Tibial artery (tissue), 4 donors: ENCODE measurements at regions not wholly inside any gene's neighbourhood (a gene's known extent, or its start where the extent isn't known, plus 50 kb on each side); places are given as distances from the start of the nearest gene placed in this dataset.

Experiments
- DNase-seq, 2 donors: peaks; one replicate each; pipeline ENCODE4 v3.0.0-alpha.2; 2019
- H3K27ac ChIP-seq, 2 donors: fragments of 200-600 bp; sonication (generic) in 1 of 2; 1 replicate in 1 of 2; 2 replicates in 1 of 2; pipeline ENCODE4 v1.5.1; 2018 to 2019; ENCODE audit warnings: mild to moderate bottlenecking in 1 of 2
- H3K27me3 ChIP-seq, 2 donors: fragments of 200-600 bp; sonication (generic) in 1 of 2; one replicate each; pipeline versions ENCODE4 v1.5.1 to v1.6.0; 2016 to 2019
- H3K36me3 ChIP-seq, 3 donors: fragments of 200-600 bp; sonication (generic) in 2 of 3; one replicate each; pipeline ENCODE4 v1.5.1; 2016 to 2019; ENCODE audit warnings: mild to moderate bottlenecking in 2 of 3
- H3K4me1 ChIP-seq, 4 donors: fragments of 200-600 bp; sonication (generic) in 2 of 4; 1 replicate in 3 of 4; 2 replicates in 1 of 4; pipeline ENCODE4 v1.5.1; 2016 to 2019
- H3K4me3 ChIP-seq, 2 donors: fragments of 200-600 bp; sonication (generic) in 1 of 2; 1 replicate in 1 of 2; 2 replicates in 1 of 2; pipeline ENCODE4 v1.5.1; 2018 to 2019; ENCODE audit warnings: mild to moderate bottlenecking in 2 of 2
- H3K9me3 ChIP-seq, 3 donors: fragments of 200-600 bp; sonication (generic) in 1 of 3; one replicate each; pipeline ENCODE4 v1.5.1; 2016 to 2019
- CTCF ChIP-seq, 2 experiments: fragments of 200-600 bp in 1 of 2; fragments of 450-650 bp in 1 of 2; IDR thresholded peaks; one replicate each; pipeline ENCODE4 v1.5.1; 2017 to 2019; ENCODE audit warnings: antibody characterized with exemption in 2 of 2, mild to moderate bottlenecking in 1 of 2, moderate library complexity in 1 of 2
- intact Hi-C: fragments of 100-400 bp; cut with DNase I; formaldehyde crosslinking; loops from one replicate; pipeline ENCODE4 v1.15.0; 2023; ENCODE audit warnings: low total_unique reads

GRCh38 chrX:27404366-27404765 is 58.8 kb downstream of the PPP4R3C start:
- DNase-seq, result no peak
- no peaks in the 10 kb centered on the region for H3K36me3 ChIP-seq
- no peak overlapping the region for H3K27ac ChIP-seq
- H3K27me3 ChIP-seq, result no peaks in the 10 kb centered on the region
- no peaks in the 10 kb centered on the region for H3K9me3 ChIP-seq
- TF ChIP-seq CTCF (IDR thresholded peaks at IDR 0.05), result no peak
- intact Hi-C loops, result no loop called here
- no peaks in the 10 kb centered on the region for H3K4me1 ChIP-seq
- H3K4me3 ChIP-seq, result no peak overlapping the region

- Histone ChIP-seq H3K27ac (no peak overlapping the region), H3K4me1 (no peaks in the 10 kb centered on the region), H3K9me3 (no peaks in the 10 kb centered on the region), H3K36me3 (no peaks in the 10 kb centered on the region), H3K27me3 (no peaks in the 10 kb centered on the region), H3K4me3 (no peak overlapping the region)
- DNase-seq, result no peak
- no peak for TF ChIP-seq CTCF (IDR thresholded peaks at IDR 0.05)
- intact Hi-C loops, result no loop called here
Measured at GRCh38 chrX:27399146-27399456, 64.0 kb downstream of the PPP4R3C start.

- Histone ChIP-seq H3K27me3 (no peaks in the 10 kb centered on the region), H3K9me3 (no peaks in the 10 kb centered on the region), H3K4me1 (no peaks in the 10 kb centered on the region), H3K27ac (no peak overlapping the region), H3K4me3 (no peak overlapping the region), H3K36me3 (no peaks in the 10 kb centered on the region)
- TF ChIP-seq CTCF (IDR thresholded peaks at IDR 0.05), result no peak
- intact Hi-C loops, result no loop called here
- no peak for DNase-seq
Measured at GRCh38 chrX:27391623-27392022, 71.5 kb downstream of the PPP4R3C start.

- no peak overlapping the region for H3K27ac ChIP-seq
- no peak for TF ChIP-seq CTCF (IDR thresholded peaks at IDR 0.05)
- no peaks in the 10 kb centered on the region for H3K4me1 ChIP-seq
- DNase-seq, result no peak
- H3K36me3 ChIP-seq, result no peaks in the 10 kb centered on the region
- H3K27me3 ChIP-seq, result no peaks in the 10 kb centered on the region
- H3K9me3 ChIP-seq, result no peaks in the 10 kb centered on the region
- intact Hi-C loops, result no loop called here
- no peak overlapping the region for H3K4me3 ChIP-seq
Measured at GRCh38 chrX:27381419-27381818, 81.7 kb downstream of the PPP4R3C start.

GRCh38 chrX:27380163-27380845 is 82.8 kb downstream of the PPP4R3C start:
- no peak overlapping the region for H3K27ac ChIP-seq
- no peaks in the 10 kb centered on the region for H3K36me3 ChIP-seq
- intact Hi-C loops, result no loop called here
- no peak overlapping the region for H3K4me3 ChIP-seq
- no peak for DNase-seq
- H3K27me3 ChIP-seq, result no peaks in the 10 kb centered on the region
- H3K9me3 ChIP-seq, result no peaks in the 10 kb centered on the region
- H3K4me1 ChIP-seq, result no peaks in the 10 kb centered on the region
- TF ChIP-seq CTCF (IDR thresholded peaks at IDR 0.05), result no peak

GRCh38 chrX:27354021-27354420 is 109.1 kb downstream of the PPP4R3C start:
- H3K4me1 ChIP-seq, result no peaks in the 10 kb centered on the region
- H3K4me3 ChIP-seq, result no peak overlapping the region
- H3K27me3 ChIP-seq, result no peaks in the 10 kb centered on the region
- H3K27ac ChIP-seq, result no peak overlapping the region
- no peaks in the 10 kb centered on the region for H3K9me3 ChIP-seq
- intact Hi-C loops, result no loop called here
- DNase-seq, result no peak
- H3K36me3 ChIP-seq, result no peaks in the 10 kb centered on the region
- no peak for TF ChIP-seq CTCF (IDR thresholded peaks at IDR 0.05)
